22Rv1 (cell line): ENCODE measurements at regions not wholly inside any gene's neighbourhood (a gene's known extent, or its start where the extent isn't known, plus 50 kb on each side); places are given as distances from the start of the nearest gene placed in this dataset.
"Not testable (repeated sequence)": the region's sequence is repeated elsewhere in the genome, so short reads cannot be mapped to it uniquely, and the experiment has no call there.

Experiments used
- H3K27ac ChIP-seq: fragments of 450-650 bp; 2 replicates; pipeline ENCODE4 v1.5.1; 2017
- ZFX ChIP-seq: fragments of 450-650 bp; IDR thresholded peaks from 2 replicates; pipeline ENCODE4 v1.6.1; 2017; ENCODE audit warnings: antibody characterized with exemption, borderline replicate concordance
- TF ChIP-seq, protein P1 (sequence below): fragments of 450-650 bp; IDR thresholded peaks from 2 replicates; pipeline ENCODE4 v1.5.1; 2017; ENCODE audit warnings: mild to moderate bottlenecking

DNA sequence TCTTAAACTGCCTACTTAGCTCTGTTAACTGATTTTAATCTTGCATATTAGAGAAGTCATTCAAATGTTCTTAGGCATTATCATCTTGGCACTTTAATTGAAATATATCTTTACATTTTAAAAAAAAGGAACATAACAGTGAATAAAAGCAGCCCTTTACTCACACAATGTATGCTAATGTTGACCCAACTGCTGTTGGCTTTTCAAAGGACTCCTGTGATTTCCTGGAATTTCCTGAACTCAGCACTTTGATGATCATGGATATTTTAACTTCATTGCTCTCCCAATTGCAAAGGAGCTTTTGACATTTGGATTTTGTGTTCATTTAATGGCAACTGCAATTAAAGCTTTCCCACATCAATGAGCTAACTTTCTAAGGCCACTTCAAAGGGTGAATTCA, 1230.3 kb downstream of the DIAPH3 start:
- TF ChIP-seq, protein P1, sequence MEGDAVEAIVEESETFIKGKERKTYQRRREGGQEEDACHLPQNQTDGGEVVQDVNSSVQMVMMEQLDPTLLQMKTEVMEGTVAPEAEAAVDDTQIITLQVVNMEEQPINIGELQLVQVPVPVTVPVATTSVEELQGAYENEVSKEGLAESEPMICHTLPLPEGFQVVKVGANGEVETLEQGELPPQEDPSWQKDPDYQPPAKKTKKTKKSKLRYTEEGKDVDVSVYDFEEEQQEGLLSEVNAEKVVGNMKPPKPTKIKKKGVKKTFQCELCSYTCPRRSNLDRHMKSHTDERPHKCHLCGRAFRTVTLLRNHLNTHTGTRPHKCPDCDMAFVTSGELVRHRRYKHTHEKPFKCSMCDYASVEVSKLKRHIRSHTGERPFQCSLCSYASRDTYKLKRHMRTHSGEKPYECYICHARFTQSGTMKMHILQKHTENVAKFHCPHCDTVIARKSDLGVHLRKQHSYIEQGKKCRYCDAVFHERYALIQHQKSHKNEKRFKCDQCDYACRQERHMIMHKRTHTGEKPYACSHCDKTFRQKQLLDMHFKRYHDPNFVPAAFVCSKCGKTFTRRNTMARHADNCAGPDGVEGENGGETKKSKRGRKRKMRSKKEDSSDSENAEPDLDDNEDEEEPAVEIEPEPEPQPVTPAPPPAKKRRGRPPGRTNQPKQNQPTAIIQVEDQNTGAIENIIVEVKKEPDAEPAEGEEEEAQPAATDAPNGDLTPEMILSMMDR, result no peak
- TF ChIP-seq ZFX, result no peak

DNA sequence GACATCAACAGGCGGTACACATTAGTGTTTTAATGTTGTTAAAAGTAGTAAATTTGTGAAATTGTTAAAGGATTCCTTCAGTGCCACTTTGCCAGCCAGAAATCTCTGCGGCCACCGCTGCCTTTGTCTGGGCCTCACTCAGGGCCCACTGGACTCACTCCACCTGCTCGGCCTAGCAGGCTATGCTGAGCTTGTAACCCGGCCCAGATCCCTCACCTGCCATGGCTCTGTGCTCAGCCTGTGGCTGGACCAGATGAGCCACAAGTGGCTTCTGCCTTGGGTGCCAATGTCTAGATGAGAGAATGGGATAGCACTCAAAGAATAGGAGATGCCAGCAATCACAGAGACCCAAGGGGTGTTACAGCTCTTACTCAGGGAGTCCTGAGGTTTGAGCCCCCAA, 1228.0 kb downstream of the DIAPH3 start:
- H3K27ac ChIP-seq, result no peak overlapping the region
- TF ChIP-seq, protein P1, result no peak
- no peak for TF ChIP-seq ZFX

More for the DNA sequence above, 1230.3 kb downstream of the DIAPH3 start:
- no peak overlapping the region for H3K27ac ChIP-seq

DNA sequence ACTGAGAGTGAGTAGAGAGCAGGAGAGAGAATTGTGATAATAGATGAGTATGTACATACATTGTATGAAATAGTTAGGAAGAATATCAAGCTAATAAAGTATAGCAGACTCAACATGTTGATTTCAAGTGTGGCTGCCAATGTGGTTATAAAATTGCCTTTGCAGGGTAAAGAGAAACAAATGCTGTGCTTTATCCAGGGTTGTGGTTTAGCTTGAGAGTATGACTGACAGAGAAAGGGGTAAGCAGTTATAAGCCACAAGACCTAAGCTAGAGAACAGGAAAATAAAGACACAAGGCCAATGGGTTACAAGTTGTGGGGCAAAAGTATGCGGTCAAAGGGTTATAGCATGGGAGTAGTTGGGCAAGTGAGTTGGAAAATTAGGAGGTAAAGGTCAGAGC, 1217.5 kb downstream of the DIAPH3 start:
- H3K27ac ChIP-seq, result no peak overlapping the region
- TF ChIP-seq, protein P1, result no peak
- no peak for TF ChIP-seq ZFX

DNA sequence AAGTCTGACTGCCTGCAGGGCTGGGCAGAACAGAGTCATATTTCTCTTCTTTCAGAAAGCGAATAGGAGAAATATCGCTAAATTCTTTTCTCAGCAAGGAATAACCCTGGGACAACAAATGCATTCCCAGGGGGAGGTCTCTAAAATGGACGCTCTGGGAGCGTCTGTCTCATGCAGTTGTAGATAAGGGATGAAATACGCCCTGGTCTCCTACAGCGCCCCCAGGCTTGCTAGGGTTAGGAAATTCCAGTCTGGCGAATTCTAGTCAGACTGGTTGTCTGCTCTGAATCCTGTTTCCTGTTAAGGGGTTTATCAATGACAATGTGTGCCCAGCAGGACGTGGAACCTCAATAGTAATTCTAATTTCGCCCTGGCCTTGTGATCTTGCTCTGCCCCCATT, 1214.1 kb downstream of the DIAPH3 start:
- H3K27ac ChIP-seq, result no peak overlapping the region
- TF ChIP-seq, protein P1, result no peak
- TF ChIP-seq ZFX, result no peak

DNA sequence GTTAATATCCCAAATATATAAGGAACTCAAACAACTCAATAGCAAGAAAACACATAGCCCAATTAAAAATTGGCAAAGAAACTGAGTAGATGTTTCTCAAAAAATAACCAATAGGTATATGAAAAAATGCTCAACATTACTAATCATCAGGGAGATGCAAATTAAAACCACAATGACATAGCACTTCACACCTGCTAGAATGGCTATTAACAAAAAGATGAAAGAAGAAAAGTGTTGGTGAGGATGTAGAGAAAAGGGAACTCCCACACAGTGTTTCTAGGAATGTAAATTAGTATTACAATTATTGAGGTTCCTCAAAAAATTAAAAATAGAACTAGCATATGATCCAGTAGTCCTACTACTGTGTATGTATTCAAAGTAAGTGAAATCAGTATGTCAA, 1212.8 kb downstream of the DIAPH3 start:
- no peak overlapping the region for H3K27ac ChIP-seq

DNA sequence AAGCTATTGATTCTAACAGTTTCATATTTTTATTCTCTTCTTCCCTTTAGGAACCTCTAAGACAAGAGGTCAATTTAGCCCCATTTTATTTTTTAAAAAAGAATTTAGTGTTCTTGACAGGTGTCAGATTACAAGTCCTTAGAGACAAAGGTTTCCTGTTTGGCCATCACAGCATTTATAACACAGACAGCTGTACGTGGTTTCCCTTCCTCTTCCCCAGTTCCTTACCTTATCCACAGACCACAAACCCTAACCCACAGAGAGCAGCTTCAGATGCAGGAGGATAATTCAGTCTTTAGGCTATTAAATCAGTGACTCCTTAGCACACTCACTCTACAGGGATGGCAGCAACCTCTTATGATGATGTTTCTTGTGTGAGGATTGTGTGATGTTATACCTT, 1210.1 kb downstream of the DIAPH3 start:
- TF ChIP-seq, protein P1, result no peak
- TF ChIP-seq ZFX, result no peak
- no peak overlapping the region for H3K27ac ChIP-seq

More for the DNA sequence above, 1212.8 kb downstream of the DIAPH3 start:
- no peak for TF ChIP-seq ZFX
- TF ChIP-seq, protein P1, result no peak

DNA sequence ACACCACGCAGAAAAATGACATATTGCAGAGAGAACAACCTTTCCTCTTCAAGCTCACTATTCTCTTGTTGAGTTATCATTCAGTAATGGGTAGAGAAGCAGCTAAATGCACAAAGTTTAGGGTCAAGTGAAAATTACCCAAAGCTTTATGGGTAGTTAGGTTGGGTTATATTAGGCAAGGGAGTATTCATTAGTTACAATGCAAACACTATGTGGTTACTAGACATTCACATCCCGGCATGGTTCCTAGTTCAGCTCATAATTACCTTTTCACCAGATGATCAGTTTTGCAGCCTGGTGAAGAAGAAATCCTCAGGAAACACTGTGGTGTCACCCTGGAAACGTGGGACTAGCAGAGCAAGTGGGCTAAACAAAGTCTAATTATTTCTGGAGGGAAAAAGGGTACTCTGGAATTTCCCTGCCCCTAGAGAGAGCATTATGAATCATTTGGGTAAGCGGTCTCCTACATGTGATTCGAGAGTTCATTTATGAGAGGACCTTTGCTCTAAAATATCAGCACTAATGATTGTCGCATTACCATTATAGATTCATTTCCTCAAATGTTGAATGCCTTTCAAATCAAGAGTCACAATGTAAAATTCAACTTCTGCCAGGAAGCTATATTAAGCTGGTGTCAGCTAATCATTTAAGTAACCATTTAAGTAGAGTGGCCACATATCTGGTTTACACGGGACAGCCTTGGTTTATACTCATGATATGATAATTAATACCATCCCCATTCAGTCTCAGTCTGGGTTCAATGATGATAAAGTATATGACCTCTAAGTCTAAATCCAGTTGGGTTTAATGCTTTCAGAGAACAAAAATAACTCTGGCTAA, 1208.0 kb downstream of the DIAPH3 start:
- H3K27ac ChIP-seq, result no peak overlapping the region
- TF ChIP-seq ZFX, result no peak
- TF ChIP-seq, protein P1, result no peak

DNA sequence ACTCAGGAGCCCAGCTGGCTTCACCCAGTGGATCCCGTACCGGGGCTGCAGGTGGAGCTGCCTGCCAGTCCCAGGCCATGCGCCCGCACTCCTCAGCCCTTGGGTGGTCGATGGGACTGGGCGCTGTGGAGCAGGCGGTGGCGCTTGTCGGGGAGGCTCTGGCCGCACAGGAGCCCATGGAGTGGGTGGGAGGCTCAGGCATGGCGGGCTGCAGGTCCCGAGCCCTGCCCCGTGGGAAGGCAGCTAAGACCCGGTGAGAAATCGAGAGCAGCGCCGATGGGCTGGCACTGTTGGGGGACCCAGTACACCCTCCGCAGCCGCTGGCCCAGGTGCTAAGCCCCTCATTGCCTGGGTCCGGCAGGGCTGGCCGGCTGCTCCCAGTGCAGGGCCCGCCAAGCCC, 1205.6 kb downstream of the DIAPH3 start:
- H3K27ac ChIP-seq, result not testable (repeated sequence)
